ENCODE measurements at regions not wholly inside any gene's neighbourhood (a gene's known extent, or its start where the extent isn't known, plus 50 kb on each side); places are given as distances from the start of the nearest gene placed in this dataset.
A peak's percentile ranks its signal among the peaks of the same experiment; 100 is the strongest.
"Not testable (repeated sequence)": the region's sequence is repeated elsewhere in the genome, so short reads cannot be mapped to it uniquely, and the experiment has no call there.

DNA sequence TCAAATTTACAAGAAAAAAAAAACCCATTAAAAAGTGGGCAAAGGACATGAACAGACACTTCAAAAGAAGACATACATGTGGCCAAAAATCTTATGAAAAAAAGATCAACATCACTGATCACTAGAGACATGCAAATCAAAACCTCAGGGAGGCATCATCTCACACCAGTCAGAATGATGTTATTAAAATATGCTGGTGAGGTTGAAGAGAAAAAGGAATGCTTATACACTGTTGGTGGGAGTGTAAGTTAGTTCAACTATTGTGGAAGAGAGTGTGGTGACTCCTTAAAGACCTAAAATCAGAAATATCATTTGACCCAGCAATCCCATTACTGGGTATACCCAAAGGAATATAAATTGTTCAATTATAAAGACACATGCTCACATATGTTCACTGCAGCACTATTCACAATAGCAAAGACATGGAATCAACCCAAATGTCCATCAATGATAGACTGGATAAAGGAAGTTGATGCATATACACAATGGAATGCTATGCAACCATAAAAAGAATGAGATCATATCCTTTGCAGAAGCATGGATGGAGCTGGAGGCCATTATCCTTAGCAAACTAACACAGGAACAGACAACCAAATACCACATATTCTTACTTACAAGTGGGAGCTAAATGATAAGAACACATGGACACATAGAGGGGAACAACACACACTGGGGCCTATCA, 100.3 kb upstream of the GALNT15 start:
- DNase-seq (ENCODE audit: low read depth): not testable (repeated sequence)

DNA sequence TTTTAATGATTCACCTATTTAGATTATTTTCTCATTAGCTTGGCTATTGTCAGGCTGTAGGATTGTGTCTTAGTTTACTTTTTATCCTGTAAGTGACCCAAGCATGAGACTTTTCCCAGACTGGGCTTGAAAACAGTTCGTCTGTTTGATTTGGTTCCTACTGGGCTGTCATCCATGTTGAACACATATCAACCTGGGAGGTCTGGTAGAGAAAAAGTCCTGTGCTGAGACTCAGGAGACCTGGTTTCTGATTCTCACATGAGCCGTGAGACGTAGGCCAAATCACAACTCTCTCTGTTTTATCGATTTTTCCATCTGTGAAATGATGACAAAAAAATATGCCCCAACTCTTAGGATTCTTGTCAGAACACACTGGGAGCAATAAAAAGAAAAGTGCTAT, 98.8 kb upstream of the GALNT15 start:
- DNase-seq (ENCODE audit: low read depth): no peak

DNA sequence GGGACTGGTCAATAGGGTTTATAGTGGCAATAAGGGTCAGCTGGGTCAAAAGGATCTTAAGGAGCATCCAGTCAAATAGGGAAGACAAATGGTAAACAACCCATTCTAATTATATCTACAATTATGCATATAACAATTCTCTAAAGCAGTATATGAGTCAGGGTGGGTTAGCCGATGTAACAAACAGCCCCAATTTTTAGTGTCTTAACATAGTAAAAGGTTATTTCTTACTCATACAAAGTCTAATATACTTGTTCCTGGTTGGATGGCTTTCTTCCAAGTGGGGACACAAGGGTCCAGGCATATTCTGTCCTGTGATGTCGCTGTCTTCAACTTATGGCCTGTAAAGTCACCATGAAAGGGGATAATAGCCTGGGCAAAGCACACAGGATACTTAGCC, 97.9 kb upstream of the GALNT15 start:
- DNase-seq (ENCODE audit: low read depth): no peak

DNA sequence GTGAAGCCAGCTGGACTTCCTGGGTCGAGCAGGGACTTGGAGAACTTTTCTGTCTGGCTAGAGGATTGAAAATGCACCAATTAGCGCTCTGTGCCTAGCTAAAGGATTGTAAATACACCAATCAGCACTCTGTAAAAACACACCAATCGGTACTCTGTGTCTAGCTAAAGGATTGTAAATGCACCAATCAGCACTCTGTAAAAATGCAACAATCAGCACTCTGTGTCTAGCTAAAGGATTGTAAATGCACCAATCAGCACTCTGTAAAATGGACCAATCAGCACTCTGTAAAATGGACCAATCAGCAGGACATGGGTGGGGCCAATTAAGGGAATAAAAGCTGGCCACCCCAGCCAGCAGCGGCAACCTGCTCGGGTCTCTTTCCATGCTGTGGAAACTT, 97.3 kb upstream of the GALNT15 start:
- not testable (repeated sequence) for DNase-seq (ENCODE audit: low read depth)

DNA sequence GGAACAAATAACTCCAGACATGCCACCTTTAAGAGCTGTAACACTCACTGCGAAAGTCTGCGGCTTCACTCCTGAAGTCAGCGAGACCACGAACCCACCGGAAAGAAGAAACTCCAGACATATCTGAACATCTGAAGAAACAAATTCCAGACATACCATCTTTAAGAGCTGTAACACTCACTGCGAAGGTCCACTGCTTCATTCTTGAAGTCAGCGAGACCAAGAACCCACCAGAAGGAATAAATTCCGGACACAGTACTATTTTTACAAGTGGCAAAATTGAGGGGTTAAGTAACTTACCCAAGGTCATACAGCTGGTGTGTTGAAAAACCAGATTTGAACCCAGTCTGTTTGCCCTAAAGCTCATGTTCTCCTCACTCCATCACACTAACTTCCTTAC, 96.8 kb upstream of the GALNT15 start:
- not testable (repeated sequence) for DNase-seq (ENCODE audit: low read depth)

DNA sequence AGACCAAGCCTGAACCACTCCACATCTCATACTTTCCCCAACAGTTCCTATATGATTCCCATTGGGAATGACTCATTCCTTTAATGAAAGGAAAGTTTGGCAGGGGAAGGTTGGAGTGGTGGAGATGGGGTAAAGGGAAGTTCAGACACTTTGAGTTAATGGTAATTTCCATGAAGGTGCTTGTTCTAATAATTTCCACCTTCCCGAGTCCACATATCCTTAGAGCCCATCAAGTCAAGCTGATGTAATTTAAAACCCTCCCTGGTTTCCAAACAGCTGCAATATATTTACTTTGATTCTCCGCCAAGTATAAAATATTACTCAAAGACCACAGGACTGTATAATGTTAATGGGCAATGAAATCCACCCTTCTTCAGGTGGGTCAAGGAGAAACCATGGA, 95.0 kb upstream of the GALNT15 start:
- no peak for DNase-seq (ENCODE audit: low read depth)

DNA sequence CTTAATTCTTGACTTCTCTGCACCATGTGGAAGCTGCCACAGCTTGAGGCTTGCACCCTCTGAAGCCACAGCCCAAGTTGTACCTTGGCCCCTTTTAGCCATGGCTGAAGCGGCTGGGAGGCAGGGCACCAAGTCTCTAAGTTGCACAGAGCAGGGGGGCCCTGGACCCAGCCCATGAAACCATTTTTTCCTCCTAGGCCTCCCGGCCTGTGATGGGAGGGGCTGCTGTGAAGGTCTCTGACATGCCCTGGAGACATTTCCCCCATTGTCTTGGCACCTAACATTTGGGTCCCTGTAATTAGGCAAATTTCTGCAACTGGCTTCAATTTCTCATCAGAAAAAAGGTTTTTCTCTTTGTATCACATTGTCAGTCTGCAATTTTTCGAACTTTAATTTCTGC, 92.8 kb upstream of the GALNT15 start:
- no peak for DNase-seq (ENCODE audit: low read depth)

DNA sequence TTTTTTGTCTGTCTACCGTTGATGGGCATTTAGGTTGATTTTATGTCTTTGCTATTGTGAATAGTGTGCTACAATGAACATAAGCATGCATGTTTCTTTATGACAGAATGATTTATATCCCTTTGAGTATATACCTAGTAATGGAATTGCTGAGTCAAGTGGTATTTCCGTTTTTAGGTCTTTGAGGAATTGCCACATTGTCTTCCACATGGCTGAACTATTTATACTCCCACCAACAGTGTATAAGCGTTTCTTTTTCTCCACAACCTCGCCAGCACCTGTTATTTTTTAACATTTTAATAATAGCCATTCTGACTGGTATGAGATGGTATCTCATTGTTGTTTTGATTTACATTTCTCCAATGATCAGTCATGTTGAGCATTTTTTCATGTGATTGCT, 89.6 kb upstream of the GALNT15 start:
- no peak for DNase-seq (ENCODE audit: low read depth)

DNA sequence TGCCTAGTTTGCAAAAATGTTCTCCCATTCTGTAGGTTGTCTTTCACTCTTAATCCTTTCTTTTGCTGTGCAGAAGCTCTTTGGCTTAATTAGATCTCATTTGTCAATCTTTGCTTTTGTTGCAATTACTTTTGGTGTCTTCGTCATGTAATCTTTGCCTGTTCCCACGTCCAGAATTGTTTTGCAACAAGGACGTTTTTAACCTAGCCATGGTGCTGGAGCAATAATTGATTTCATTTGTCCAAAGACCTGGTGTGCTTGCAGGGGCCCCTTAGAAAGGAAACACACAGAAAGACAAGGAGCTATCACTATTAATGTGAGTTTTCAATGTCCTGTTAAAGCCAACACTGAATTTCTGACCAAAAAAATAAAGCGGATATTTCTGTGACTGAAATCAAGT, 89.1 kb upstream of the GALNT15 start:
- DNase-seq (ENCODE audit: low read depth): no peak

DNA sequence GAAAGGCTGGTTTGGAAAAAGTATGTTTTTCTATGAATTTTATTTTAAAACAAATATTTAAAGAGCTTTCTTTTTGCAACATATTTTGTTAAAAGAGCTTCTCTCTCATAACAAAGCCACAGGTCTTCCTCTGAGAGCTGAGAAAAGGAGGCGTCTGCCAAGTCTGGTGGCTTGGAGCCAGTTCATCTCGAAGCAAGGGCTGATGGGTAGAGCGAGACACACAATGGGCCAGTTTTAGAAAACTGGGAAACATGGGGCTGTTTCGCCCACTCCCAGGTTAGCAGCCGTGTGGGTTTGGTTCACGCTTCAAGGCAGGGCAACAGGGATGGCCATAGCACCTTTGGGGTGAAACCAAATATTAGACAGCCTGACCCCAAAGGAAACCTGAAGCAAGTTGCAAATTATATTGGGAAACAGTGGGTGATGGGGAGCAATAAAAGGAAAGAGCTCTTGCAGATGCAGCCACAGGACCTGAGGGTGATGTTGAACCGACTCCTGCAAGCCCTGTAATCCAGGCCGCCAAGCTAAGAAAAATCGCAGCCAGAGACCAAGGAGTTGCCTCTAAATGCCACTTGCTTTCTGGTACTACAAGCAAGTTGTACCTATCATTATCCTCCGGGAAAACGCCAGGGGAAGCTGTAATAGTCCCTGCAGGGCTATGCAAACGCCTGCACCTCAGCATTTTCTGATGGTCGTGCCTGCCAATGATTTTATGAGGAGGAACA, 88.4 kb upstream of the GALNT15 start:
- DNase-seq (ENCODE audit: low read depth): peak; percentile 71

DNA sequence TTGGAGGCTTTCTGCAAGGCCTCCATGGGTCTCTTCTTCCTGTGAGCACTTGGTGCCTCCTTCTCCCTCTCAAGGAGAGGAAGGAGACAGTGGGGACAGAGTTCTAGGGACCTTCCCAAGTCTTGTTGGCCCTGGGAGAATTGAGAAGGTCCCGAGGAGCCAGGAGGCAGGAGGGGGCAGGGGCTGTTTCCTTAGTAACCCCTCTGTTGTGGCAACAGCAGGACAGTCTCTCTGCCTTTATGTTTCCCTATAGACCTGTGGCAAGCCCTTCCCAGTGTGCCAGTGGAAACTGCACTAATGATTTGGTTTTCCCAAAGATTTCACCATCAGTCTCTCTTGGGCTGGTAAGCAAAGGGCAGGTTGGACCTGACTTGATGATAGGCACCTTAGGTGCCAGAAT, 87.8 kb upstream of the GALNT15 start:
- DNase-seq (ENCODE audit: low read depth): no peak

DNA sequence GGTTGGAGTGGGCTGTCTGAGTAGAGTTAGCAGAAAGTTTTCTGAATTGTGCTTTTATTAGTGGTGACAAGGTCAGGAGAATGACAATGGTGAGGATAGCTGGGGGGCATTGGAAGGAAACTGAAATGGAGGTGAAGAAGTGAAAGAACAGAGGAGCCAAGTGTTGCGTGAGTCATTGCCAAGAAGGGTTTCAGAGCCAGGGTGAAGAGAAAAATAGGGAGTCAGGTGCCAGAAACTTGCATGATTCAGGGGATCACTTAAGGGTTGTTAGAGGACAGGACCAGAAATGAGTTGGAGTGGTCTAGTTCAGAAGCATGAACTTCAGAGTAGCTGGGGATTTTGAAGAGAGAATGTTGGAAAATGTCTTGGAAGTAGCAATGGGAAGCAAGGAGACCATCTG, 86.0 kb upstream of the GALNT15 start:
- DNase-seq (ENCODE audit: low read depth): no peak

DNA sequence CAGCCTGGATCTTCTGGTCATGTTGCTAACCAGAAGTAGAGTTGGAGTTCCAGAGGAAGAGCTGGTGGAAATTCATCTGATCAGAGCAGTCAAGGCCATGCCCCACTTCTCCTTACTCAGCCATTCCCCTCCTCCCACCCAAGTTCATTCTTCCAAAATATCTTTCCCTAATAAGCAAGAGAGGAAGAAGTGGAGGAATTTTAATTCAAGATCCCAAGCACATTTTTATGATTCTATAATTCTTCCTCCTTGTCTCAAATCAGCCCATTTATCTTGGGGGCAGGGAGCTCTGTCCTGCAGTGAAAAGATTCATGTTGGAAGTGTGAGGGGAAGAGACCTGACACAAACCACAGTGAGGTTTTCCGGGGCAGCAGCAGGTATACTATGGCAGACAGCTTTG, 85.0 kb upstream of the GALNT15 start:
- no peak for DNase-seq (ENCODE audit: low read depth)

DNA sequence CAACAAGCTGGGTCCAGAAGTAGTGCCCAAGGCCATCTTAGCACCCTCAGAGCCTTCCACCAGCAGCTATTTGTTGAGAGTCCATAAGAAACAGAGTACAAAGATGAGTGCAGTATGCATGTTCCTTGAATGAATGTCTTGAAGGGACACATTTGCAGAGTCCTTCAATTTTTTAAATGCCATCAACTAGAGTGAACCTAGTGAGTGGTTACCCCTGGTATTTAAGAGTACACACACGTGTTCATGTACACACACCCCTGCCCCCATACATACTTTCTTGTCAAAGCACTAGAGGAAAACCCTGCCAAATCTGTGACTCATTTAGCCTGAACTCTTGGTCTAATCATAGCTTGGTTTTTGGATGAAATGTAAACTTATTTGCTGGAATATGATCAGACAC, 84.5 kb upstream of the GALNT15 start:
- DNase-seq (ENCODE audit: low read depth): peak; percentile 53

DNA sequence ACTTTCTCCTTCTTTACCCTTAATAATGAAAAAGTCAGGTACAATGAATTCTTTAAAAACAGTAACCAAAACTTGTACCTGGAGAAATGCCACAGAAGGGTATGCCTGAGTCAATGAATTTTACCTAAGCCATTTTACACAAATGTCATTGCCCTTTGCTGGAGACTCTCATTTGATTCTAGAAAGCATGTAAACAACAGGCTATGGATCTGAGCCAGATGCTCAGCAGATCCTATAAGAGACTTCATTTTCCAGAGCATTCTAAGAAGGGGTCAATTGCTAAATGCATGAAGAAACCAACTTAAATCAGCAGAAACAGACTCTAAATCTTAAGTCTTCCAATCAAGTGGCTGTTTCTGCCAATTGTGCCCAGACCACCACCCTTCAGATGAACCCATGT, 83.8 kb upstream of the GALNT15 start:
- no peak for DNase-seq (ENCODE audit: low read depth)

DNA sequence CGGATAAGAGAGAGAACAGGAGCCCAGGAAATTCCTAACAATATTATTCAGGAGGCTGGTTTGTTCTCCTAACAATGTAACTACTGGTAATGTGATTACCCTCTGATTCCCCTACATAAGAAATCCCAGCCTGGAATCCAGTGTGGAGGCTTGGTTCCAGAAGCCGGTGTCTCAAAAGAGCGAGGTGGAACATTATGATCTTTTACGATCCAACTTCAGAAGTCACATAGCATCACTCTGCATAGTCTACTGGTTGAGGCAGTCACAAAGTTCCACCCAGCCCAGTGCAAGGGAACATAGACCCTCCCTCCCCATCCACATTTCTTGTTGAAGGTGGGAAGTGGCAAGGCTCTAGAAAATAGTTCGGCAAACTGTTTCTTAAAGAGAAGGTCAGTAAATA, 81.6 kb upstream of the GALNT15 start:
- no peak for DNase-seq (ENCODE audit: low read depth)

DNA sequence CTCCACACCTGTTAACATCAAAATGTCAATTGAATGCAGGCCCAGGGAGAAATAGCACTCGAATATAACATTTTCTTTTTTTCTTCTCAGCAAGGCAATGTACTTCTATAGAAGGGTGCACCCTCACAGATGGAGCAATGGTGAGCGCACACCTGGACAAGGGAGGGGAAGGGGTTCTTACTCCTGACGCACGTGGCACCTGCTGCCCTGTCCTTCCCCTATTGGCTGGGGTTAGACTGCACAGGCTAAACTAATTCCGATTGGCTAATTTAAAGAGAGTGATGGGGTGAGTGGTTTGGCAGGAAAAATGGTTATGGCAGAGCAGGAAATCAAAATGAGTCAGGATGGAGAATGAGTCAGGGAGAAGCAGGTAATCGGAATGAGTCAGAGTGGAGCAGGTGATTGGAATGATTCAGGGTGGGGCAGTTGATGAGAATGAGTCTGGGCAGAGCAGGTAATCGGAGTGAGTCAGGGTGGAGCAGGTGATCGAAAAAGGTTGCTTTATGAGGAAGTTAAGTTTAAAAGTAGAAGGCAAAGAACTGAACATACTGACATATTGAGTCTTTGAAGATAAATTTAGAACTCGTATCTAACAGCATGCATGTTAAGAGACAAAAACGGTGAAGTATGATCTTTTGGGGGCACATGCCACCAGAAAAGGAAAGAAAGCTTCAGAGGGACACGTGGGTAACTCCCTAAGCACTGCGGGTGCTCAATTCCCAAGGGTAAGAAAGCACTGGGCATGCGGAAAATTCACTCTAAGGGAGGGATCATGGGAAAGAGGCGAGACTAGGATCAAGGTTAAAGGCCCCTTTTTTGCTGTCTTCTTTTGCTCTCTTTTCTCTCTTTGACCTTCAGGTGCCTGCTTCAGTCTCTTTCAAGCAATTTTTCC, 72.9 kb upstream of the GALNT15 start:
- DNase-seq (ENCODE audit: low read depth): no peak

DNA sequence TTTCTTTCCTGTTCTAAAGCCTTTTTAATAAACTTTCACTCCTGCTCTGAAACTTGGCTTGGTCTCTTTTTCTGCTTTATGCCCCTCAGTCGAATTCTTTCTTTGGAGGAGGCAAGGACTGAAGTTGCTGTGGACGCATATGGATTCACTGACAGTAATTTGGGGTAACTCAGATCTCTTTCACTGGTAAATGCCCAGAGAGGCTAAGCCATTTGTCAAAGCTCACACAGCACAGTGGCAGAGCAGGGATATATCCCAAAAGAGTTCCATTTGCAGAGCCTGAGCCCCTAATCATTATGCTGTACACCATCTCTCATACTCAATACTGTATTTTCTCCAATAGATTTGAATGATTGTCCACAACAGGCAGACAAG, 72.3 kb upstream of the GALNT15 start:
- no peak for DNase-seq (ENCODE audit: low read depth)

DNA sequence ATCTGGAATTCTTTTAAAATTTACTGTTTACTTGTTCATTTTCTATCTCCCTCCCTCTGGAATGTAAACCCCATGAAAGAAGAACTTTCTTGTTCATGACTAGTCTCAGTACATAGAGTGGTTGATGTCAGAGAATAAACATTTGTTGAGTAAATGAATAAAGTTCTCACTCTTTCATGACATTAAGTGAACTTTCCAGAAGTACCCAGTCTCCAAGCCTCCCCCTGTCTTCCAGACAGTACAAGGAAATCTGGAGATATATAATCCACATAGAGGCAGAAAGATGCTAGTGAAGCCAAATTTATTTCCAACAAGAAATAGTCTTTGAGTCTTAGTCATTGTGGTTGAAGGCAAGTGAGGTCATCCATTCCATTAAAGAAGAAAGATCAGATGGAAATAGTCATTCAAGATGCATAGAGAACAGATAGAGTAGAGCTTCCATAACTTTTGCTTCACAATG, 71.5 kb upstream of the GALNT15 start:
- DNase-seq (ENCODE audit: low read depth): no peak

DNA sequence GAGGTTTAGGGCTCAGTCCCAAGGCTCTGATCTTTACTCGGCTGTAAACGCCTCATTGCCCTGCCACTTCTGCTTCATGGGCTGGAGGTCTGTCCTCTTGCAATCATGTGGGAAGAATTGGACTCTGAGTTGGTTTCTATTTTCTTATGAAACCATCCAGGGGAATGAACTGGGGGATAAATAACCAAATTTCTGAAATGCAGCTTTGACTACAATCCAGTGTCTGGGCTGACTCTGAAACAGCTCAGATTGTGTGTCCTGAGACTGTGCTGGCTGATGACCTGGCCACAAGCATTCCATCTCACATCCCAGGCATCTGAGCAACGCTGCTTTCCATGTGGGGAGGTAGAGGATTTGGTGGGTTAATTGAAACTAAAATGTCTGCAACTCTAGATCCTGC, 71.0 kb upstream of the GALNT15 start:
- DNase-seq (ENCODE audit: low read depth): no peak

DNA sequence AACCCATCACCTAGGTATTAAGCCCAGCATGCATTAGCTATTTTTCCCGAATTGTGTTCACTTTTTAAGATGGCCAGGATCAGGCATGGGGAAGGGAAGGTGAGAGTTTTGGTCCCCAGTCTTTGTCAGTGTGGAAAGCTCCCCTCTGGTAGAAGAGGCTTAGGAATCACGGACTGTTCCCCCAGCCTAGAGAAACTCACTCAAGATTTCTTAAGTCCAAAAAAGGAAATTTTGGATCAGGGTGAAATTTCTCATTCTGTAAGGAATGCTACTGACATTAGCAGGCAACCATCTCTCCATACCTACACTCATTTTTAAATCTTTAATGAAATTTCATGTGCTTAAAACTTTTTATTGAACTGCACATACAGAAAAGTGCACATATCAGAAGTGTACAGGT, 70.3 kb upstream of the GALNT15 start:
- no peak for DNase-seq (ENCODE audit: low read depth)

DNA sequence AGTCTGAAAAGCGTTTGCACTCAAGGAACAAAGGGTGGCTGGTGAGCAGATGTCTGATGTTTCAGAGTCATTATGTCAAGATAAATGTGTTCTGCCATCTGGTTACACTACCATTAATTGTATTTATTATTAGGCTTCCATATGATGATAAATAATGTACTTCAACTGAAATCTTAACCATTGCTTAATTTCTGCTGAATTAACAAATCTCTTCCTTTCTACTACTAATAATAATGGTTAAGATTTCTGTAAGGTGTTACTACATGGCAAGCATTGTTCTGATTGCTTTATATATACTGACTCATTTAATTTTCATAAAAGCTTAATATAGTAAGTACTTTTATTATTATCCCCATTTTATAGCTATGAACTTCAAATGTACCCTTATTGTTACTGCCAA, 68.4 kb upstream of the GALNT15 start:
- no peak for DNase-seq (ENCODE audit: low read depth)

DNA sequence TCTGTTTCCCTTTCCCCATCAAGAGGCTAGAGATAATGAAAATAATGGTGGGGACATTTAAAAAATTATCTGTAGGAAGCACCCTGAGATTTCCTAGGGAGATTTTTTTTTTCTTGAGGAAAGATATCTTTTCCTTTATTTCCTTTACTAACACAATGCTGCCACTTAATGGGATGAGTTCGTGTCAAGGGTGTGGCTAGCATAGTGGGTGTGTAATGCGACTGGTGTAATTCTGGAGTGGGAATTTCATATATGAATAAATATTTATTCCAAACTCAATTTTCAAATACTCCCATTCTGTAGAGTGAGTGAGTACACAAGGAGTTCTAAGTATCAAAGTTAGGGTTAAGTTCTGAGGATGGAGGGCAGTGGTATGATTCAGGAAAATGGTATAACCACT, 66.1 kb upstream of the GALNT15 start:
- no peak for DNase-seq (ENCODE audit: low read depth)
